ENCODE measurements at regions not wholly inside any gene's neighbourhood (a gene's known extent, or its start where the extent isn't known, plus 50 kb on each side); places are given as distances from the start of the nearest gene placed in this dataset.
A peak's percentile ranks its signal among the peaks of the same experiment; 100 is the strongest.

- no peak overlapping the region for H3K4me3 Mint-ChIP-seq
- H3K36me3 Mint-ChIP-seq (ENCODE audit: low read depth): no peaks in the 10 kb centered on the region
- H3K4me1 Mint-ChIP-seq (ENCODE audit: low read depth): peaks cover 34% of the 10 kb centered on the region
- no peaks in the 10 kb centered on the region for H3K27me3 Mint-ChIP-seq (ENCODE audit: insufficient read depth)
- no peak for TF ChIP-seq CTCF (IDR thresholded peaks at IDR 0.05)
- H3K27ac Mint-ChIP-seq: no peak overlapping the region
- H3K9me3 Mint-ChIP-seq: no peaks in the 10 kb centered on the region
- DNase-seq: no peak
Observed at GRCh38 chr1:193661385-193661784, 475.0 kb upstream of the B3GALT2 start.

- no peak overlapping the region for H3K27ac Mint-ChIP-seq
- H3K36me3 Mint-ChIP-seq (ENCODE audit: low read depth): no peaks in the 10 kb centered on the region
- no peaks in the 10 kb centered on the region for H3K27me3 Mint-ChIP-seq (ENCODE audit: insufficient read depth)
- DNase-seq: no peak
- H3K4me1 Mint-ChIP-seq (ENCODE audit: low read depth): peaks cover 41% of the 10 kb centered on the region
- H3K4me3 Mint-ChIP-seq: no peak overlapping the region
- no peaks in the 10 kb centered on the region for H3K9me3 Mint-ChIP-seq
- no peak for TF ChIP-seq CTCF (IDR thresholded peaks at IDR 0.05)
Observed at GRCh38 chr1:193660428-193660827, 474.0 kb upstream of the B3GALT2 start.

- DNase-seq: no peak
- Mint-ChIP-seq H3K4me1 (ENCODE audit: low read depth) (peaks cover 48% of the 10 kb centered on the region), H3K27ac (no peak overlapping the region), H3K27me3 (ENCODE audit: insufficient read depth) (no peaks in the 10 kb centered on the region), H3K36me3 (ENCODE audit: low read depth) (peaks cover 6% of the 10 kb centered on the region), H3K9me3 (peaks cover 12% of the 10 kb centered on the region), H3K4me3 (no peak overlapping the region)
- TF ChIP-seq CTCF (IDR thresholded peaks at IDR 0.05): no peak
Observed at GRCh38 chr1:193658691-193659090, 472.3 kb upstream of the B3GALT2 start.

- H3K27me3 Mint-ChIP-seq (ENCODE audit: insufficient read depth): no peaks in the 10 kb centered on the region
- H3K4me1 Mint-ChIP-seq (ENCODE audit: low read depth): peaks cover 48% of the 10 kb centered on the region
- H3K27ac Mint-ChIP-seq: no peak overlapping the region
- no peak for TF ChIP-seq CTCF (IDR thresholded peaks at IDR 0.05)
- H3K4me3 Mint-ChIP-seq: no peak overlapping the region
- peak; percentile 13 for DNase-seq
- peaks cover 8% of the 10 kb centered on the region for H3K36me3 Mint-ChIP-seq (ENCODE audit: low read depth)
- H3K9me3 Mint-ChIP-seq: peaks cover 15% of the 10 kb centered on the region
Observed at GRCh38 chr1:193658081-193658480, 471.7 kb upstream of the B3GALT2 start.

GRCh38 chr1:193657552-193657951, 471.1 kb upstream of the B3GALT2 start:
- Mint-ChIP-seq H3K36me3 (ENCODE audit: low read depth) (peaks cover 8% of the 10 kb centered on the region), H3K4me3 (no peak overlapping the region), H3K4me1 (ENCODE audit: low read depth) (peaks cover 48% of the 10 kb centered on the region), H3K9me3 (peaks cover 15% of the 10 kb centered on the region), H3K27ac (no peak overlapping the region), H3K27me3 (ENCODE audit: insufficient read depth) (no peaks in the 10 kb centered on the region)
- TF ChIP-seq CTCF (IDR thresholded peaks at IDR 0.05): no peak
- no peak for DNase-seq

- Mint-ChIP-seq H3K36me3 (ENCODE audit: low read depth) (peaks cover 8% of the 10 kb centered on the region), H3K27ac (no peak overlapping the region), H3K27me3 (ENCODE audit: insufficient read depth) (no peaks in the 10 kb centered on the region), H3K9me3 (peaks cover 15% of the 10 kb centered on the region), H3K4me3 (no peak overlapping the region), H3K4me1 (ENCODE audit: low read depth) (peaks cover 42% of the 10 kb centered on the region)
- DNase-seq: peak; percentile 18
- TF ChIP-seq CTCF (IDR thresholded peaks at IDR 0.05): no peak
Observed at GRCh38 chr1:193656841-193657240, 470.4 kb upstream of the B3GALT2 start.
